ENCODE measurements at regions not wholly inside any gene's neighbourhood (a gene's known extent, or its start where the extent isn't known, plus 50 kb on each side); places are given as distances from the start of the nearest gene placed in this dataset.

DNA sequence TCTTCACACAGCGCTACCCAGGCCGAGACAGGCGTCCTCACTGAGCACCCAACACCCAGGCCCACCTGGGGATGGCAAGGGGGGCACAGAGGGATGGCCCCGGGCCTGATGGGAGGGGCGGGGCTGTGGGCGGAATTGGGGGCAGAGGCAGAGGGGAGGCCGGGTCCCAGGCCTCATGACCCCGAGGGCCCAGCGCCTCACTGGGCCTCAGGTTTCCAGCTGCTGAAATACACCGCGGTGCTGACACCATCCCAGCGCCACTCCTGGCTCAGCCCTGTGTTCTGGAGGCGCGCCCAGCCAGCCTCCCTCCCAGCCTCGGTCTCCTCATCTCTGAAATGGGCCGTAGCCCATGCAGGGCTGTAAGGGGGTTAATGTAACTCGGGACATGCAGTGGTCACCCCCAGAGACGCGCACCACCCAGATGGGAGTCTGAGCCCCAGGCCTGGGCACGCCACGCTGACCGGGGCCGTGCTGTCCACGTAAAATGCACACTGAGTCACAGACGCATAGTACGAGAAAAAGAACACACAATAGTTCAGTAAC lies 82.3 kb downstream of the UNCX start:
- no peak for DNase-seq (ENCODE audit: low read depth)
- TF ChIP-seq, protein P1, sequence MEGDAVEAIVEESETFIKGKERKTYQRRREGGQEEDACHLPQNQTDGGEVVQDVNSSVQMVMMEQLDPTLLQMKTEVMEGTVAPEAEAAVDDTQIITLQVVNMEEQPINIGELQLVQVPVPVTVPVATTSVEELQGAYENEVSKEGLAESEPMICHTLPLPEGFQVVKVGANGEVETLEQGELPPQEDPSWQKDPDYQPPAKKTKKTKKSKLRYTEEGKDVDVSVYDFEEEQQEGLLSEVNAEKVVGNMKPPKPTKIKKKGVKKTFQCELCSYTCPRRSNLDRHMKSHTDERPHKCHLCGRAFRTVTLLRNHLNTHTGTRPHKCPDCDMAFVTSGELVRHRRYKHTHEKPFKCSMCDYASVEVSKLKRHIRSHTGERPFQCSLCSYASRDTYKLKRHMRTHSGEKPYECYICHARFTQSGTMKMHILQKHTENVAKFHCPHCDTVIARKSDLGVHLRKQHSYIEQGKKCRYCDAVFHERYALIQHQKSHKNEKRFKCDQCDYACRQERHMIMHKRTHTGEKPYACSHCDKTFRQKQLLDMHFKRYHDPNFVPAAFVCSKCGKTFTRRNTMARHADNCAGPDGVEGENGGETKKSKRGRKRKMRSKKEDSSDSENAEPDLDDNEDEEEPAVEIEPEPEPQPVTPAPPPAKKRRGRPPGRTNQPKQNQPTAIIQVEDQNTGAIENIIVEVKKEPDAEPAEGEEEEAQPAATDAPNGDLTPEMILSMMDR (conservative IDR thresholded peaks at IDR 0.05; ENCODE audit: low read depth, low read length), result no peak
- H3K4me3 ChIP-seq (ENCODE audit: low read length), result no peak overlapping the region

DNA sequence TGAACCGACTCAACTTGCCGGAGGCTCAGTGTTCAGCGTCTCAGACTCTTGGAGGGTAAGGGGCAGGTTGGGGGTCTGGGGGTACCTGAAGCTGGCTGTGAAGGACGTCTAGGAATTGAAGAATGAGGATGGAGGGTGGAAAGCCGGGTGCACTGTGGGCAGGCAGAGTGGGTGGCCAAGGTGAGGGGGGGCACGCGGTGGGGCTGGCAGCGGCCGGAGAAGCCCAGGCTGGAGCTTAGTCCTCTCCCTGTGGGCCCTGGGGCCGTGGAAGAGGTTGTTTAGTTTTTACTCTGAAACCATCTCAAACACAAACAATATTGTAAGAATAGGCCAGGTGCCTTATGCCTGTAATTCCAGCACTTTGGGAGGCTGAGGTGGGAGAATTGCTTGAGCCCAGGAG lies 83.4 kb downstream of the UNCX start:
- no peak overlapping the region for H3K4me3 ChIP-seq (ENCODE audit: low read length)
- DNase-seq (ENCODE audit: low read depth), result no peak
- TF ChIP-seq, protein P1 (conservative IDR thresholded peaks at IDR 0.05; ENCODE audit: low read depth, low read length), result no peak

DNA sequence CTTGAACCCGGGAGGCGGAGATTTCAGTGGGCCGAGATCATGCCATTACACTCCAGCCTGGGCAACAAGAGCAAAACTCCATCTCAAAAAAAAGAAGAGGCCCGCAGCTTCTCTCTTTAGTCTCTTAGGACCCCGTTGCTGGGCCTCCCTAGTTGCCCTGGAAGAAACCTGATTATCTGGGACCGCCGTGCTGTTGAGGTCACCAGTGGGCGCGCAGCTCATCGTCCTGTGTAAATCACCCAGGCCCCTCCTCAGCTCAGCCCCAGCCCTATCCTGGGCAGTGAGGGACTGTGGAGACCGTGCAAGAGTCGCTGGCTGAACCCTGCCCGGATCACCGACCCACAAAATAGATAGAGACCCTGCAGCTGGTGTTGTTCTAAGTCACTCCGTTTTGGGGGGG lies 85.0 kb downstream of the UNCX start:
- no peak for DNase-seq (ENCODE audit: low read depth)
- H3K4me3 ChIP-seq (ENCODE audit: low read length), result no peak overlapping the region
- TF ChIP-seq, protein P1 (conservative IDR thresholded peaks at IDR 0.05; ENCODE audit: low read depth, low read length), result no peak

DNA sequence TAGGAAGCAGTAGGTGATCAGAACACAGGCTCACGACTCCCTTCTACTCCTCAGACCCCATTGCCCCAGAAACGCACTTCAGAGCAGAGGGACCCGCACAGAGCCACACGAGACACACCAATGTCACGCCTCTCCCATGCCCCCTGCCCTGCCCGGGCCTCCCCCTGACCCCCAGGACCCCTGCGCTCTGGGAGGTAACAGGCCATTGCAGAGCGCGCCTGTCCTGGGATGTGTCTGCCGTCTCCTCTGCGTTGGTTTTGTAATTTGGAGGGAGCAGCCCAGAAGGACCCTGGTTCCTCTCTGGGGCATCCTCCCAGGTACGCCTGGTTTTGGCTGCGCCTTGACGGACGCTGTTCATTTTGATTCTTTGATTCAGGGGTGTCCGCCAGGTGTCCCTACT lies 85.4 kb downstream of the UNCX start:
- DNase-seq (ENCODE audit: low read depth), result no peak
- TF ChIP-seq, protein P1 (conservative IDR thresholded peaks at IDR 0.05; ENCODE audit: low read depth, low read length), result no peak
- H3K4me3 ChIP-seq (ENCODE audit: low read length), result no peak overlapping the region

DNA sequence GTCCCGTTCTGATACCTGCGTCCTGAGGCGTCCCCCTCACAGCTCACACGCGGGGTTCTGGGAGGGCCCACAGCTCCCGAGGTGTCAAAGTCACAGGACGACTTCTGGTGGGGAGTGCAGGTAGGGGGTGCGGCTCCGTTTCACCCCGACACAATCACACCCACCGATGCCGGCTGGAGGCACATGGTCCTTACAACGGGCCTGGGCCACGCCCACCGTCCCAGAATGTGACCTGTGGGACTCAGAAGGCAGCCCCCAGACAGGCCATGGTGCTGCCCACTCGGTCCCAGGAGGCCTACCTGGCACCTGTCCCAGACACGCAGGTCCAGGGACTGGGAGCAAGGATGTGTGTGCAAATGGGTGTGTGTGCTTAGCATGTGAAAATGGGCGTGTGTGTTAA lies 86.0 kb downstream of the UNCX start:
- TF ChIP-seq, protein P1 (conservative IDR thresholded peaks at IDR 0.05; ENCODE audit: low read depth, low read length), result no peak
- no peak overlapping the region for H3K4me3 ChIP-seq (ENCODE audit: low read length)
- no peak for DNase-seq (ENCODE audit: low read depth)

DNA sequence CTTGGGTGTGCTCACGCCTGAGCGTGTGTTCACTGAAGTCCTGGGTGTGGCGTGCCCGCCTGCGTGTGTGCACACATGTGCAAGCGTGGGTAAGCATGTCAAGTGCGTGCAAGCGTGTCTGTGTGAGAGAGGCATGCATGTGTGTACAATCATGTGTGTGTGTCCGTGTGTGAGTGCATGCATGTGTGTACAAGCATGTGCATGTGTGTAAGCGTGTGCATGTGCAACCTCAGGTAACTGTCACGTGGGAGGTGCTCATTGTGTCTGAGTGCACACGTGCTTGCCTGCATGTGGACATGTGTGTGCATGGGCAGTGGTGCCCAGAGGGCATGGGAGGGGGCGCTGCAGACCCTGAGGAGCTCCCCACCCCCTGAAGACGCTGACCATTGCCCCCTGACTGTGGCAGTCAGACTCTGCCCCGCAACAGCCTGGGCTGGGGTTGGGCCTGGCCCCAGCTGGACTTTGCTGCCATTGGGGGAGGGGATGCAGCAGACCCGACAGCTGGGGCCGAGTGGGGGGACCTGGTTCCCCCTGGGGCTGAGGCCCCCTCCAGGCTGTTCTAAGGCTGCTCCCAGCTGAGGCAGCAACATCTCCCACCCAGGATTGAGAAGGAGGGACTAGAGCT lies 88.1 kb downstream of the UNCX start:
- no peak for DNase-seq (ENCODE audit: low read depth)
- TF ChIP-seq, protein P1 (conservative IDR thresholded peaks at IDR 0.05; ENCODE audit: low read depth, low read length), result no peak
- H3K4me3 ChIP-seq (ENCODE audit: low read length), result no peak overlapping the region
